ENCODE measurements at regions not wholly inside any gene's neighbourhood (a gene's known extent, or its start where the extent isn't known, plus 50 kb on each side); places are given as distances from the start of the nearest gene placed in this dataset.

DNA sequence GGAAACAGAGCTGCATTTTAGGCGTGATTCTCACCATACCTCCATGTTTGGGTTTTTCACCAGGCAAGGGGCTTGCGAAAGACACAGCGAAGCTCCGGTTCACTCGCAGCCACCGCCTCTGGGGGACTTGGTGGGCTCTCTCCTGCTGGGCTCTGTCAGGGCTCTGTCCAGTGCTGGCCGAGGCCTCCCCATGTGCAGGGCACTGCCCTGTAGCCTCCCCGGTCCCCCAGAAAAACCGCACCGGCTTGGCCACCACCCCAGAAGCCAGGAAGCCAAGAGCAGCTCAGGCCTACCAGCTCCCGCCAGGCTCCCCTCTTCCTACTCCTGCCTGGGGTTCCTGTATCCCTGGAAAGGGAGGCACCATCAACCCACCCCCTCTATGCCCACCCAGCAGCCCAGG is 151.5 kb downstream of the CTTN start:
- no peaks in the 10 kb centered on the region for H3K79me2 ChIP-seq
- no peak overlapping the region for H2AFZ ChIP-seq
- no peak overlapping the region for H3K4me3 ChIP-seq
- H3K9me3 ChIP-seq (ENCODE audit: low read depth) = no peaks in the 10 kb centered on the region
- H3K27ac ChIP-seq = no peak overlapping the region
- no peak overlapping the region for H3K4me2 ChIP-seq
- H4K20me1 ChIP-seq (ENCODE audit: insufficient read depth, poor library complexity, severe bottlenecking) = no peaks in the 10 kb centered on the region
- no peaks in the 10 kb centered on the region for H3K9me2 ChIP-seq (replicated peaks; ENCODE audit: insufficient read depth)
- H3K36me3 ChIP-seq (replicated peaks; ENCODE audit: insufficient read depth, low read depth) = no peaks in the 10 kb centered on the region
- no peaks in the 10 kb centered on the region for H3K4me1 ChIP-seq (ENCODE audit: insufficient read depth)
- H3K27me3 ChIP-seq = no peaks in the 10 kb centered on the region
- WGBS (ENCODE audit: low lambda C conversion rate, missing lambda C conversion rate) = 97% methylated on average over 11 of the region's 11 CpGs
- TF ChIP-seq EZH2phosphoT487 (IDR thresholded peaks at IDR 0.05; ENCODE audit: low read depth, severe bottlenecking, unreplicated experiment) = no peak
- TF ChIP-seq, protein P1, sequence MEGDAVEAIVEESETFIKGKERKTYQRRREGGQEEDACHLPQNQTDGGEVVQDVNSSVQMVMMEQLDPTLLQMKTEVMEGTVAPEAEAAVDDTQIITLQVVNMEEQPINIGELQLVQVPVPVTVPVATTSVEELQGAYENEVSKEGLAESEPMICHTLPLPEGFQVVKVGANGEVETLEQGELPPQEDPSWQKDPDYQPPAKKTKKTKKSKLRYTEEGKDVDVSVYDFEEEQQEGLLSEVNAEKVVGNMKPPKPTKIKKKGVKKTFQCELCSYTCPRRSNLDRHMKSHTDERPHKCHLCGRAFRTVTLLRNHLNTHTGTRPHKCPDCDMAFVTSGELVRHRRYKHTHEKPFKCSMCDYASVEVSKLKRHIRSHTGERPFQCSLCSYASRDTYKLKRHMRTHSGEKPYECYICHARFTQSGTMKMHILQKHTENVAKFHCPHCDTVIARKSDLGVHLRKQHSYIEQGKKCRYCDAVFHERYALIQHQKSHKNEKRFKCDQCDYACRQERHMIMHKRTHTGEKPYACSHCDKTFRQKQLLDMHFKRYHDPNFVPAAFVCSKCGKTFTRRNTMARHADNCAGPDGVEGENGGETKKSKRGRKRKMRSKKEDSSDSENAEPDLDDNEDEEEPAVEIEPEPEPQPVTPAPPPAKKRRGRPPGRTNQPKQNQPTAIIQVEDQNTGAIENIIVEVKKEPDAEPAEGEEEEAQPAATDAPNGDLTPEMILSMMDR (IDR thresholded peaks at IDR 0.05; ENCODE audit: poor library complexity) = no peak
- no peak for TF ChIP-seq EZH2 (IDR thresholded peaks at IDR 0.05; ENCODE audit: borderline replicate concordance)
- DNase-seq (ENCODE audit: low spot score) = no peak

DNA sequence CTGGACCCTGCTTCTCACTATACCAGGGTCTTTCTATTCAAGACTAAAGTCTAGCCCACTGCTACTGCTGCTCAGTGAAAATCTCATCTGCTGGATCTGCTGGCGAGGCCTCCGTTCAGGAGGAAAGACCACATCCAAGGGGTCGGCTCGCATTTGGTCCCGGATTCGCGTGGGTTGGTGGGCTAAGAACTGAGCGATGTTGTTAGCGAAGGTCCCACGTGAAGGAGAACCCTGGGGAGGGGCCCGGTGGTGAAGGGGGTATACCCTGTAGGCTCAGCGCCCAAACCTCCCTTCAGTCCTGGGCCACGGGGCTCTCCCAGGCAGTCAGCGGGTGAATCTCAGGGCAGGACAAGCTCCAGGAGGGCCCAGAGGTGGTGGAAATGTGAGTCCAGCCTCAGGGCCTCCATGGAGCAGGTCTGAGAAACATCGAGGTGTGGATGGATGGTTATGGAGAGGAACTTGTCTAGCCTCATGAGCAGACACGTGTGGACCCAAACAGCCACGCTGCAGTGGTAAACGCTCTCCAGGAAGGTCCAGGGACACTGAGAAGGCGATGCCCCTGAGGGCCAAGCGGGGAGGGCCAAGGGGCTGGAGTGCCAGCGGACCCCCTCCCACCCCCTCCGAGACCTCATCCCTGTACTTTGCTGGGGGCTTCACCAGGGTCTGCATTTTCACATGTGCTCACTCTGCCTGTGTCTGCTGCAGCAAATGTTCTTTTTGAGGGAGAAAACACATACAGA is 152.3 kb downstream of the CTTN start:
- Histone ChIP-seq H3K36me3 (replicated peaks; ENCODE audit: insufficient read depth, low read depth) (no peaks in the 10 kb centered on the region), H3K79me2 (no peaks in the 10 kb centered on the region), H3K4me1 (ENCODE audit: insufficient read depth) (no peaks in the 10 kb centered on the region), H3K27ac (no peak overlapping the region), H3K4me3 (no peak overlapping the region), H3K9me3 (ENCODE audit: low read depth) (no peaks in the 10 kb centered on the region), H3K9me2 (replicated peaks; ENCODE audit: insufficient read depth) (no peaks in the 10 kb centered on the region), H4K20me1 (ENCODE audit: insufficient read depth, poor library complexity, severe bottlenecking) (no peaks in the 10 kb centered on the region), H3K27me3 (no peaks in the 10 kb centered on the region), H2AFZ (no peak overlapping the region), H3K4me2 (no peak overlapping the region)
- DNase-seq (ENCODE audit: low spot score) = no peak
- no peak for TF ChIP-seq EZH2phosphoT487 (IDR thresholded peaks at IDR 0.05; ENCODE audit: low read depth, severe bottlenecking, unreplicated experiment)
- TF ChIP-seq, protein P1 (IDR thresholded peaks at IDR 0.05; ENCODE audit: poor library complexity) = no peak
- TF ChIP-seq EZH2 (IDR thresholded peaks at IDR 0.05; ENCODE audit: borderline replicate concordance) = no peak
- WGBS (ENCODE audit: low lambda C conversion rate, missing lambda C conversion rate) = 97% methylated on average over 22 of the region's 22 CpGs

DNA sequence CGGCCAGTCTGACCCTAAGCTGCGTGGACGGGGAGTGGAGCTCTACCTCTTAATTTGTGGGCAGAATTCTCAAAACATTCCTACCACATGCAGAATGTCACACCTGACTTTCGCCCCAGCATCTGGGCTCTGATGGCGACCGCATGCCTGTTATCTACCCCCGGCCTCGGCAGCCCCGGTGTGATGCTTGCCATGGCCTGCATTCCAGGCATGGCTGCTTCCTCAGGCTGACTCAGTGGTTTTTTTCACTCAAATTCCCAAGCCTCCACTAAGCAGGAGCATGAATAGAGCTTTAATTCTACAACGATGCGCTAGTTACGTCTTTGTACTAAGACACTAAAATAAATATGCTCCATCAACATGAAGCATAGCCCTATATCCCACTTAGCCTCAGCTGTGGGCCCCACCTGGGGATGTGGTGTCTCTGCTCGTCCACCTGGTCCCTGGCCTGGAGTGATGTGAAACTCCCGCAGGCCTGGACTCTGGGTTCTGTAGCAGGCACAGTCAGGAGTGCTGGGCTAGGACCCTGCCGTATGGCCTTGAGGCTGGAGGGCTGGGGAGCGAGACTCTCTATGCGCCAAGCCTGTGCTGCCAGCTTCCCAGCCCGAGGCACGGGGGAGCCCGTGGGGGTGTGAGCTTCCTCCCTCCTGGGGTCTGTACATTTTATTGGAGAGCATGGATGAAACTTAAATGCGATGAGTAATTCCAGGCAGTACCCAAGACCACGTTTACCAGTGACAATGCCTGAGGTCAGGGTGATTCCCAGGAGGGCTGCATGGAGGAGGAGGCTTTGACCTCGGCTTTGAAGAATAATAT is 153.2 kb downstream of the CTTN start:
- H3K4me3 ChIP-seq = no peak overlapping the region
- no peaks in the 10 kb centered on the region for H3K79me2 ChIP-seq
- no peaks in the 10 kb centered on the region for H3K9me2 ChIP-seq (replicated peaks; ENCODE audit: insufficient read depth)
- no peaks in the 10 kb centered on the region for H3K27me3 ChIP-seq
- H2AFZ ChIP-seq = no peak overlapping the region
- WGBS (ENCODE audit: low lambda C conversion rate, missing lambda C conversion rate) = 71% methylated on average over 22 of the region's 23 CpGs
- no peaks in the 10 kb centered on the region for H3K9me3 ChIP-seq (ENCODE audit: low read depth)
- no peak overlapping the region for H3K27ac ChIP-seq
- no peaks in the 10 kb centered on the region for H3K36me3 ChIP-seq (replicated peaks; ENCODE audit: insufficient read depth, low read depth)
- H3K4me1 ChIP-seq (ENCODE audit: insufficient read depth) = no peaks in the 10 kb centered on the region
- TF ChIP-seq, protein P1 (IDR thresholded peaks at IDR 0.05; ENCODE audit: poor library complexity) = no peak
- TF ChIP-seq EZH2phosphoT487 (IDR thresholded peaks at IDR 0.05; ENCODE audit: low read depth, severe bottlenecking, unreplicated experiment) (no peak), EZH2 (IDR thresholded peaks at IDR 0.05; ENCODE audit: borderline replicate concordance) (no peak)
- no peaks in the 10 kb centered on the region for H4K20me1 ChIP-seq (ENCODE audit: insufficient read depth, poor library complexity, severe bottlenecking)
- H3K4me2 ChIP-seq = no peak overlapping the region
- DNase-seq (ENCODE audit: low spot score) = no peak
